HG03457 (cell line): ENCODE measurements at regions not wholly inside any gene's neighbourhood (a gene's known extent, or its start where the extent isn't known, plus 50 kb on each side); places are given as distances from the start of the nearest gene placed in this dataset.

ENCODE experiments used
- ATAC-seq: cut with Tn5 transposase; IDR thresholded peaks from one replicate; pipeline ENCODE4 v1.9.1; 2021; ENCODE audit warnings: moderate number of reproducible peaks; ENCODE audit not compliant: unreplicated experiment

- ATAC-seq: no peak
Measured at GRCh38 chr20:60211618-60212463, 253.6 kb downstream of the CDH26 start.

GRCh38 chr20:60212695-60213094 is 254.5 kb downstream of the CDH26 start:
- ATAC-seq: no peak

GRCh38 chr20:60213126-60213893 is 255.1 kb downstream of the CDH26 start:
- ATAC-seq: no peak

GRCh38 chr20:60214901-60215815 is 256.9 kb downstream of the CDH26 start:
- no peak for ATAC-seq

GRCh38 chr20:60215816-60216730 is 257.9 kb downstream of the CDH26 start:
- ATAC-seq: no peak

GRCh38 chr20:60219231-60219630 is 261.0 kb downstream of the CDH26 start:
- ATAC-seq: no peak

- no peak for ATAC-seq
Measured at GRCh38 chr20:60219984-60220562, 261.9 kb downstream of the CDH26 start.

- no peak for ATAC-seq
Measured at GRCh38 chr20:60220706-60221105, 262.5 kb downstream of the CDH26 start.

GRCh38 chr20:60221593-60221992 is 263.4 kb downstream of the CDH26 start:
- no peak for ATAC-seq

- no peak for ATAC-seq
Measured at GRCh38 chr20:60222497-60222896, 264.3 kb downstream of the CDH26 start.

- no peak for ATAC-seq
Measured at GRCh38 chr20:60223174-60223573, 265.0 kb downstream of the CDH26 start.

- ATAC-seq: no peak
Measured at GRCh38 chr20:60224914-60225313, 266.7 kb downstream of the CDH26 start.

- ATAC-seq: no peak
Measured at GRCh38 chr20:60228255-60228654, 270.0 kb downstream of the CDH26 start.

- ATAC-seq: no peak
Measured at GRCh38 chr20:60232380-60232779, 274.2 kb downstream of the CDH26 start.

- no peak for ATAC-seq
Measured at GRCh38 chr20:60233018-60233630, 274.9 kb downstream of the CDH26 start.

- ATAC-seq: no peak
Measured at GRCh38 chr20:60236613-60237012, 278.4 kb downstream of the CDH26 start.

GRCh38 chr20:60237981-60238380 is 279.8 kb downstream of the CDH26 start:
- no peak for ATAC-seq

GRCh38 chr20:60238992-60239660 is 280.9 kb downstream of the CDH26 start:
- ATAC-seq: no peak

- ATAC-seq: no peak
Measured at GRCh38 chr20:60239956-60240355, 281.7 kb downstream of the CDH26 start.
